ENCODE measurements at regions not wholly inside any gene's neighbourhood (a gene's known extent, or its start where the extent isn't known, plus 50 kb on each side); places are given as distances from the start of the nearest gene placed in this dataset.

GRCh38 chr4:18572481-18572880 is 550.9 kb upstream of the LCORL start:
- TF ChIP-seq, protein P1, sequence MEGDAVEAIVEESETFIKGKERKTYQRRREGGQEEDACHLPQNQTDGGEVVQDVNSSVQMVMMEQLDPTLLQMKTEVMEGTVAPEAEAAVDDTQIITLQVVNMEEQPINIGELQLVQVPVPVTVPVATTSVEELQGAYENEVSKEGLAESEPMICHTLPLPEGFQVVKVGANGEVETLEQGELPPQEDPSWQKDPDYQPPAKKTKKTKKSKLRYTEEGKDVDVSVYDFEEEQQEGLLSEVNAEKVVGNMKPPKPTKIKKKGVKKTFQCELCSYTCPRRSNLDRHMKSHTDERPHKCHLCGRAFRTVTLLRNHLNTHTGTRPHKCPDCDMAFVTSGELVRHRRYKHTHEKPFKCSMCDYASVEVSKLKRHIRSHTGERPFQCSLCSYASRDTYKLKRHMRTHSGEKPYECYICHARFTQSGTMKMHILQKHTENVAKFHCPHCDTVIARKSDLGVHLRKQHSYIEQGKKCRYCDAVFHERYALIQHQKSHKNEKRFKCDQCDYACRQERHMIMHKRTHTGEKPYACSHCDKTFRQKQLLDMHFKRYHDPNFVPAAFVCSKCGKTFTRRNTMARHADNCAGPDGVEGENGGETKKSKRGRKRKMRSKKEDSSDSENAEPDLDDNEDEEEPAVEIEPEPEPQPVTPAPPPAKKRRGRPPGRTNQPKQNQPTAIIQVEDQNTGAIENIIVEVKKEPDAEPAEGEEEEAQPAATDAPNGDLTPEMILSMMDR (IDR thresholded peaks at IDR 0.05; ENCODE audit: insufficient read depth, low read length), result no peak
- TF ChIP-seq POLR2AphosphoS5 (IDR thresholded peaks at IDR 0.05; ENCODE audit: low read depth), result no peak
- TF ChIP-seq SPI1 (IDR thresholded peaks at IDR 0.05; ENCODE audit: borderline replicate concordance, low read depth), result no peak
- no peak for TF ChIP-seq GABPA (IDR thresholded peaks at IDR 0.05; ENCODE audit: low read depth)

Measured in HL-60 (cell line).